NCI-H748 treated with DMSO at 0.1 percent for 48 hours (cell line): ENCODE measurements at regions not wholly inside any gene's neighbourhood (a gene's known extent, or its start where the extent isn't known, plus 50 kb on each side); places are given as distances from the start of the nearest gene placed in this dataset.
"Not testable (repeated sequence)": the region's sequence is repeated elsewhere in the genome, so short reads cannot be mapped to it uniquely, and the experiment has no call there.

Experiments
- DNase-seq: peaks from one replicate; lab custom pipeline; 2025; lab: John Stamatoyannopoulos, UW

GRCh38 chr15:96176831-96177230 lies 153.7 kb upstream of the NR2F2 start:
- no peak for DNase-seq

- no peak for DNase-seq
Observed at GRCh38 chr15:96177279-96177678, 153.2 kb upstream of the NR2F2 start.

GRCh38 chr15:96180087-96180748 lies 150.3 kb upstream of the NR2F2 start:
- no peak for DNase-seq

GRCh38 chr15:96181217-96181616 lies 149.3 kb upstream of the NR2F2 start:
- no peak for DNase-seq

- no peak for DNase-seq
Observed at GRCh38 chr15:96181873-96182301, 148.6 kb upstream of the NR2F2 start.

- DNase-seq, result no peak
Observed at GRCh38 chr15:96182736-96183513, 147.6 kb upstream of the NR2F2 start.

- DNase-seq, result no peak
Observed at GRCh38 chr15:96183514-96183850, 147.0 kb upstream of the NR2F2 start.

GRCh38 chr15:96183867-96184266 lies 146.6 kb upstream of the NR2F2 start:
- no peak for DNase-seq

GRCh38 chr15:96184297-96184696 lies 146.2 kb upstream of the NR2F2 start:
- no peak for DNase-seq

- no peak for DNase-seq
Observed at GRCh38 chr15:96186105-96186504, 144.4 kb upstream of the NR2F2 start.

- DNase-seq, result no peak
Observed at GRCh38 chr15:96187341-96188305, 142.9 kb upstream of the NR2F2 start.

GRCh38 chr15:96197721-96198120 lies 132.8 kb upstream of the NR2F2 start:
- no peak for DNase-seq

GRCh38 chr15:96199111-96199510 lies 131.4 kb upstream of the NR2F2 start:
- no peak for DNase-seq

GRCh38 chr15:96200357-96200967 lies 130.0 kb upstream of the NR2F2 start:
- DNase-seq, result no peak

GRCh38 chr15:96201696-96202095 lies 128.8 kb upstream of the NR2F2 start:
- no peak for DNase-seq

GRCh38 chr15:96205588-96205987 lies 124.9 kb upstream of the NR2F2 start:
- DNase-seq, result not testable (repeated sequence)

GRCh38 chr15:96207377-96208006 lies 123.0 kb upstream of the NR2F2 start:
- no peak for DNase-seq

- DNase-seq, result no peak
Observed at GRCh38 chr15:96209285-96209735, 121.2 kb upstream of the NR2F2 start.

- DNase-seq, result no peak
Observed at GRCh38 chr15:96213045-96213444, 117.5 kb upstream of the NR2F2 start.

GRCh38 chr15:96213896-96214295 lies 116.6 kb upstream of the NR2F2 start:
- DNase-seq, result no peak

- not testable (repeated sequence) for DNase-seq
Observed at GRCh38 chr15:96216481-96216880, 114.0 kb upstream of the NR2F2 start.

- no peak for DNase-seq
Observed at GRCh38 chr15:96217983-96218382, 112.5 kb upstream of the NR2F2 start.
